ENCODE measurements at regions not wholly inside any gene's neighbourhood (a gene's known extent, or its start where the extent isn't known, plus 50 kb on each side); places are given as distances from the start of the nearest gene placed in this dataset. TPM values are rescaled to one million over a fixed set of nuclear protein-coding genes. Genes with fewer than 3 reads are reported as not detected.

Small RNA genes lying in the stretch of these regions (small RNA-seq; reads per million reads assigned to genes)
- gene AL022161.1 (ENCODE audit: insufficient read depth) (not detected), gene RN7SL379P (ENCODE audit: insufficient read depth) (not detected), gene RNA5SP510 (ENCODE audit: insufficient read depth) (not detected), gene RPS29P28 (ENCODE audit: insufficient read depth) (not detected)

All from H1 (cell line).